ENCODE measurements at regions not wholly inside any gene's neighbourhood (a gene's known extent, or its start where the extent isn't known, plus 50 kb on each side); places are given as distances from the start of the nearest gene placed in this dataset.

GRCh38 chr1:164949771-164950471, 390.9 kb downstream of the PBX1 start:
- no peak for DNase-seq (ENCODE audit: low spot score)

- no peak for DNase-seq (ENCODE audit: low spot score)
These were observed 389.1 kb downstream of the PBX1 start for GRCh38 chr1:164948101-164948500.

- no peak for DNase-seq (ENCODE audit: low spot score)
These were observed 378.3 kb downstream of the PBX1 start for GRCh38 chr1:164937291-164937690.

- DNase-seq (ENCODE audit: low spot score), result no peak
These were observed 373.6 kb downstream of the PBX1 start for GRCh38 chr1:164932580-164932979.

GRCh38 chr1:164930833-164931232, 371.8 kb downstream of the PBX1 start:
- no peak for DNase-seq (ENCODE audit: low spot score)

- DNase-seq (ENCODE audit: low spot score), result no peak
These were observed 371.3 kb downstream of the PBX1 start for GRCh38 chr1:164930241-164930640.

- DNase-seq (ENCODE audit: low spot score), result no peak
These were observed 369.3 kb downstream of the PBX1 start for GRCh38 chr1:164928232-164928812.

- peak; percentile 30 for DNase-seq (ENCODE audit: low spot score)
These were observed 367.1 kb downstream of the PBX1 start for GRCh38 chr1:164926107-164926506.

GRCh38 chr1:164922585-164922984, 363.6 kb downstream of the PBX1 start:
- DNase-seq (ENCODE audit: low spot score), result no peak

GRCh38 chr1:164921493-164921892, 362.5 kb downstream of the PBX1 start:
- no peak for DNase-seq (ENCODE audit: low spot score)

GRCh38 chr1:164918140-164918539, 359.2 kb downstream of the PBX1 start:
- no peak for DNase-seq (ENCODE audit: low spot score)

- no peak for DNase-seq (ENCODE audit: low spot score)
These were observed 355.2 kb downstream of the PBX1 start for GRCh38 chr1:164914208-164914607.

GRCh38 chr1:164912290-164912689, 353.3 kb downstream of the PBX1 start:
- no peak for DNase-seq (ENCODE audit: low spot score)

- DNase-seq (ENCODE audit: low spot score), result no peak
These were observed 351.7 kb downstream of the PBX1 start for GRCh38 chr1:164910671-164911070.

GRCh38 chr1:164907666-164908065, 348.7 kb downstream of the PBX1 start:
- no peak for DNase-seq (ENCODE audit: low spot score)

- no peak for DNase-seq (ENCODE audit: low spot score)
These were observed 346.9 kb downstream of the PBX1 start for GRCh38 chr1:164905869-164906268.

GRCh38 chr1:164902491-164902890, 343.5 kb downstream of the PBX1 start:
- no peak for DNase-seq (ENCODE audit: low spot score)

Small RNA genes in the stretch of these regions (small RNA-seq; reads per million reads assigned to genes)
- gene RNU6-755P, result 0 reads per million in 2 experiments

Measured in SK-N-DZ (cell line).